ENCODE measurements at regions not wholly inside any gene's neighbourhood (a gene's known extent, or its start where the extent isn't known, plus 50 kb on each side); places are given as distances from the start of the nearest gene placed in this dataset.

DNA sequence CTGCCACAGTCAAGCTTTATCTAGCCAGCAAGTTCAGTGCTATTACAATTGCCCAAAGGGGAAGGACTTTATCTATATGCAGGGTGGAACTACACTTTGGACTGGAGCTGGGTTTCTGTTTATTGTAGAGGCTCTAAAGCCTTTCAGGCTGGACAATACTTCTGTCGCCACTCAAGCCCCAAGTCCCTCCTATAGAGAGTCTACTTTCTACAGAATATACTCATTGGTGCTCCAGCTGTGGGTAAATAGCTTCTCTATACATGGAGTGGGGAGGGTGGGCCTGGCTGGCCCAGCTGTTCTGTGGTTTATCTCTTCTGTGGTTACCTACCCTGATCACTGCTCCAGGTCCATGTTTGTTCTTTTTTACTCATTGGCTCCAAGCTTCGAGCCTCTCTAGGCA is 151.8 kb upstream of the MYLIP start:
- no peaks in the 10 kb centered on the region for H3K9me3 ChIP-seq (ENCODE audit: insufficient read depth, low read length)
- H3K27me3 ChIP-seq (ENCODE audit: low read depth, low read length): no peaks in the 10 kb centered on the region
- no peaks in the 10 kb centered on the region for H4K20me1 ChIP-seq (ENCODE audit: insufficient read depth, low read length)
- no peak overlapping the region for H3K4me2 ChIP-seq (ENCODE audit: low read length)
- TF ChIP-seq EZH2phosphoT487 (IDR thresholded peaks at IDR 0.05; ENCODE audit: low read depth): no peak
- TF ChIP-seq CTCF (IDR thresholded peaks at IDR 0.05; ENCODE audit: low read depth, low read length): no peak
- H3K27ac ChIP-seq (ENCODE audit: low read length): no peak overlapping the region
- H3K4me3 ChIP-seq (ENCODE audit: low read length): no peak overlapping the region
- no peak overlapping the region for H2AFZ ChIP-seq (ENCODE audit: low read depth, low read length)
- no peaks in the 10 kb centered on the region for H3K36me3 ChIP-seq (replicated peaks; ENCODE audit: low read depth, low read length)
- no peaks in the 10 kb centered on the region for H3K79me2 ChIP-seq (ENCODE audit: low read length)
- H3K9ac ChIP-seq (ENCODE audit: low read length): no peak overlapping the region
- H3K4me1 ChIP-seq (ENCODE audit: low read length): no peaks in the 10 kb centered on the region

DNA sequence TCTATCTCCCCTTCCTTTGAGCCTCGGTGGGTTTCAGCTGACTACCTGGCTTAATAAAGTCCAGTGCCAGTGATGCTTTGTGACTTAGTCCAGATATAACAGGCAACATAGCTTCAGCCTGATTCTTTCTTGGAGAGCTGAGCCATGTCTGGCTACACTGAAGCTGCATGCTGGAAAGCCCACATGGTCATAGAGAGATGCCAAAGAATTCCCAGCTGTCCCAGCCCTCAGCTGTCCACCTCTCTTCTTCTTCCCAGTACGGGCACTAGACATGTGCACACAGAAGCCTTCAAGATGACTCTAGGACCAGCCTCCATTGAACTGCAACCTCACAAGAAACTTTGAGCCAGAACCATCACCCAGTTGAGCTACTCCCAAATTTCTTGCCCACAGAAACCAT is 154.1 kb upstream of the MYLIP start:
- Histone ChIP-seq H3K9me3 (ENCODE audit: insufficient read depth, low read length) (no peaks in the 10 kb centered on the region), H3K27ac (ENCODE audit: low read length) (no peak overlapping the region), H3K4me3 (ENCODE audit: low read length) (no peak overlapping the region), H3K4me2 (ENCODE audit: low read length) (no peak overlapping the region), H3K36me3 (replicated peaks; ENCODE audit: low read depth, low read length) (no peaks in the 10 kb centered on the region), H3K4me1 (ENCODE audit: low read length) (no peaks in the 10 kb centered on the region), H4K20me1 (ENCODE audit: insufficient read depth, low read length) (no peaks in the 10 kb centered on the region), H3K27me3 (ENCODE audit: low read depth, low read length) (no peaks in the 10 kb centered on the region), H3K79me2 (ENCODE audit: low read length) (no peaks in the 10 kb centered on the region), H2AFZ (ENCODE audit: low read depth, low read length) (no peak overlapping the region), H3K9ac (ENCODE audit: low read length) (no peak overlapping the region)
- TF ChIP-seq EZH2phosphoT487 (IDR thresholded peaks at IDR 0.05; ENCODE audit: low read depth): no peak
- TF ChIP-seq CTCF (IDR thresholded peaks at IDR 0.05; ENCODE audit: low read depth, low read length): no peak

GRCh38 chr6:15970517-15970916 is 158.4 kb upstream of the MYLIP start:
- Histone ChIP-seq H3K9ac (ENCODE audit: low read length) (no peak overlapping the region), H3K4me2 (ENCODE audit: low read length) (no peak overlapping the region), H2AFZ (ENCODE audit: low read depth, low read length) (no peak overlapping the region), H4K20me1 (ENCODE audit: insufficient read depth, low read length) (no peaks in the 10 kb centered on the region), H3K4me3 (ENCODE audit: low read length) (no peak overlapping the region), H3K4me1 (ENCODE audit: low read length) (no peaks in the 10 kb centered on the region), H3K36me3 (replicated peaks; ENCODE audit: low read depth, low read length) (no peaks in the 10 kb centered on the region), H3K27me3 (ENCODE audit: low read depth, low read length) (no peaks in the 10 kb centered on the region), H3K27ac (ENCODE audit: low read length) (no peak overlapping the region), H3K9me3 (ENCODE audit: insufficient read depth, low read length) (no peaks in the 10 kb centered on the region), H3K79me2 (ENCODE audit: low read length) (no peaks in the 10 kb centered on the region)
- TF ChIP-seq EZH2phosphoT487 (IDR thresholded peaks at IDR 0.05; ENCODE audit: low read depth) (no peak), CTCF (IDR thresholded peaks at IDR 0.05; ENCODE audit: low read depth, low read length) (no peak)

DNA sequence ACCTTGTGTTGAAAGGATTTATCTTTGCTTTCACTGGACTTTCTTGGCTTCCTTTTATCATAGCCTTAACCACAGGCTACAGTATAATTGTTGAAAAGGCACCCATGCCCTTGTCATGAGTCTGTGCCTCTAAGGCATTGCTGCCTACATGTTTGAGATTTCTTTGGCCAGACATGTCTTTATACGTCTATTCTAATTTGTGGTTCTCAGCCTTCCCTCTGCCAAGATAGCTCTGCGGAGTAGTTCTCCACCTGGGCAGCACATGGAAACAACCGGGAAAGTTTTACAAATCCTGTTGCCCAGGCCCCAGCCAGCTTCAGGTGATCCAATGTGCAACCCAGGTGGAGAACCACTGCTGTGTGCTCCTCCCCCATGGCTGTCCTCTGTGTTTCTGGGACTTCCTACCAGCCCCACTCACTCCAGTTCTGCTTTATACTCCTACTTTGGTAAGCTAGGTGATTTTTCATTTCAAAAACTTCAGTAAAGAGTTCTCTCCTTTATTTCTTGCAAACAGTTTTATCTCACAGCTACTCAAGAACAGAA is 159.6 kb upstream of the MYLIP start:
- Histone ChIP-seq H3K9me3 (ENCODE audit: insufficient read depth, low read length) (no peaks in the 10 kb centered on the region), H3K4me1 (ENCODE audit: low read length) (no peaks in the 10 kb centered on the region), H3K27me3 (ENCODE audit: low read depth, low read length) (no peaks in the 10 kb centered on the region), H3K79me2 (ENCODE audit: low read length) (no peaks in the 10 kb centered on the region), H3K36me3 (replicated peaks; ENCODE audit: low read depth, low read length) (no peaks in the 10 kb centered on the region), H3K9ac (ENCODE audit: low read length) (no peak overlapping the region), H3K4me2 (ENCODE audit: low read length) (no peak overlapping the region), H2AFZ (ENCODE audit: low read depth, low read length) (no peak overlapping the region), H3K27ac (ENCODE audit: low read length) (no peak overlapping the region), H4K20me1 (ENCODE audit: insufficient read depth, low read length) (no peaks in the 10 kb centered on the region), H3K4me3 (ENCODE audit: low read length) (no peak overlapping the region)
- TF ChIP-seq CTCF (IDR thresholded peaks at IDR 0.05; ENCODE audit: low read depth, low read length) (no peak), EZH2phosphoT487 (IDR thresholded peaks at IDR 0.05; ENCODE audit: low read depth) (no peak)
